ENCODE measurements at regions not wholly inside any gene's neighbourhood (a gene's known extent, or its start where the extent isn't known, plus 50 kb on each side); places are given as distances from the start of the nearest gene placed in this dataset.
"Not testable (repeated sequence)": the region's sequence is repeated elsewhere in the genome, so short reads cannot be mapped to it uniquely, and the experiment has no call there.

GRCh38 chr16:16983582-16983981 lies 487.2 kb downstream of the XYLT1 start:
- Histone ChIP-seq H3K4me1 (ENCODE audit: insufficient read depth, insufficient read length) (no peaks in the 10 kb centered on the region), H3K9me3 (ENCODE audit: insufficient read depth, low read length) (no peaks in the 10 kb centered on the region), H3K36me3 (ENCODE audit: insufficient read depth, insufficient read length, low read length) (no peaks in the 10 kb centered on the region), H3K27me3 (ENCODE audit: insufficient read depth, insufficient read length) (no peaks in the 10 kb centered on the region), H3K4me3 (ENCODE audit: insufficient read length, low read depth) (no peak overlapping the region), H3K9ac (ENCODE audit: insufficient read length, low read depth) (no peak overlapping the region)
- TF ChIP-seq YY1 (IDR thresholded peaks at IDR 0.05; ENCODE audit: insufficient read depth, insufficient read length) (no peak), ZNF274 (IDR thresholded peaks at IDR 0.05; ENCODE audit: low read depth, low read length) (no peak), SUZ12 (IDR thresholded peaks at IDR 0.05; ENCODE audit: extremely low read depth, insufficient read depth, insufficient read length) (no peak)
- DNase-seq (ENCODE audit: low read depth, low spot score), result no peak

GRCh38 chr16:16984091-16984490 lies 486.7 kb downstream of the XYLT1 start:
- H3K4me1 ChIP-seq (ENCODE audit: insufficient read depth, insufficient read length); DNase-seq (ENCODE audit: low read depth, low spot score); H3K4me3 ChIP-seq (ENCODE audit: insufficient read length, low read depth); H3K27me3 ChIP-seq (ENCODE audit: insufficient read depth, insufficient read length); H3K36me3 ChIP-seq (ENCODE audit: insufficient read depth, insufficient read length, low read length); H3K9me3 ChIP-seq (ENCODE audit: insufficient read depth, low read length); H3K9ac ChIP-seq (ENCODE audit: insufficient read length, low read depth): not testable (repeated sequence)

GRCh38 chr16:16985707-16986106 lies 485.1 kb downstream of the XYLT1 start:
- Histone ChIP-seq H3K9ac (ENCODE audit: insufficient read length, low read depth) (no peak overlapping the region), H3K4me3 (ENCODE audit: insufficient read length, low read depth) (no peak overlapping the region), H3K9me3 (ENCODE audit: insufficient read depth, low read length) (no peaks in the 10 kb centered on the region), H3K36me3 (ENCODE audit: insufficient read depth, insufficient read length, low read length) (no peaks in the 10 kb centered on the region), H3K27me3 (ENCODE audit: insufficient read depth, insufficient read length) (no peaks in the 10 kb centered on the region), H3K4me1 (ENCODE audit: insufficient read depth, insufficient read length) (no peaks in the 10 kb centered on the region)
- TF ChIP-seq YY1 (IDR thresholded peaks at IDR 0.05; ENCODE audit: insufficient read depth, insufficient read length) (no peak), ZNF274 (IDR thresholded peaks at IDR 0.05; ENCODE audit: low read depth, low read length) (no peak), SUZ12 (IDR thresholded peaks at IDR 0.05; ENCODE audit: extremely low read depth, insufficient read depth, insufficient read length) (no peak)
- DNase-seq (ENCODE audit: low read depth, low spot score), result no peak

GRCh38 chr16:16988963-16989362 lies 481.8 kb downstream of the XYLT1 start:
- Histone ChIP-seq H3K4me3 (ENCODE audit: insufficient read length, low read depth) (no peak overlapping the region), H3K9me3 (ENCODE audit: insufficient read depth, low read length) (no peaks in the 10 kb centered on the region), H3K27me3 (ENCODE audit: insufficient read depth, insufficient read length) (no peaks in the 10 kb centered on the region), H3K36me3 (ENCODE audit: insufficient read depth, insufficient read length, low read length) (no peaks in the 10 kb centered on the region), H3K9ac (ENCODE audit: insufficient read length, low read depth) (no peak overlapping the region), H3K4me1 (ENCODE audit: insufficient read depth, insufficient read length) (no peaks in the 10 kb centered on the region)
- TF ChIP-seq ZNF274 (IDR thresholded peaks at IDR 0.05; ENCODE audit: low read depth, low read length) (no peak), YY1 (IDR thresholded peaks at IDR 0.05; ENCODE audit: insufficient read depth, insufficient read length) (no peak), SUZ12 (IDR thresholded peaks at IDR 0.05; ENCODE audit: extremely low read depth, insufficient read depth, insufficient read length) (no peak)
- no peak for DNase-seq (ENCODE audit: low read depth, low spot score)

- H3K27me3 ChIP-seq (ENCODE audit: insufficient read depth, insufficient read length), result no peaks in the 10 kb centered on the region
- no peak for DNase-seq (ENCODE audit: low read depth, low spot score)
- no peaks in the 10 kb centered on the region for H3K4me1 ChIP-seq (ENCODE audit: insufficient read depth, insufficient read length)
- no peak overlapping the region for H3K9ac ChIP-seq (ENCODE audit: insufficient read length, low read depth)
- no peak for TF ChIP-seq YY1 (IDR thresholded peaks at IDR 0.05; ENCODE audit: insufficient read depth, insufficient read length)
- TF ChIP-seq ZNF274 (IDR thresholded peaks at IDR 0.05; ENCODE audit: low read depth, low read length), result no peak
- TF ChIP-seq SUZ12 (IDR thresholded peaks at IDR 0.05; ENCODE audit: extremely low read depth, insufficient read depth, insufficient read length), result no peak
- H3K4me3 ChIP-seq (ENCODE audit: insufficient read length, low read depth), result no peak overlapping the region
- H3K36me3 ChIP-seq (ENCODE audit: insufficient read depth, insufficient read length, low read length), result no peaks in the 10 kb centered on the region
- no peaks in the 10 kb centered on the region for H3K9me3 ChIP-seq (ENCODE audit: insufficient read depth, low read length)
These were observed 481.4 kb downstream of the XYLT1 start for GRCh38 chr16:16989368-16989767.

GRCh38 chr16:16991711-16992110 lies 479.0 kb downstream of the XYLT1 start:
- Histone ChIP-seq H3K4me1 (ENCODE audit: insufficient read depth, insufficient read length) (no peaks in the 10 kb centered on the region), H3K9ac (ENCODE audit: insufficient read length, low read depth) (no peak overlapping the region), H3K36me3 (ENCODE audit: insufficient read depth, insufficient read length, low read length) (no peaks in the 10 kb centered on the region), H3K9me3 (ENCODE audit: insufficient read depth, low read length) (no peaks in the 10 kb centered on the region), H3K4me3 (ENCODE audit: insufficient read length, low read depth) (no peak overlapping the region), H3K27me3 (ENCODE audit: insufficient read depth, insufficient read length) (no peaks in the 10 kb centered on the region)
- TF ChIP-seq ZNF274 (IDR thresholded peaks at IDR 0.05; ENCODE audit: low read depth, low read length) (no peak), YY1 (IDR thresholded peaks at IDR 0.05; ENCODE audit: insufficient read depth, insufficient read length) (no peak), SUZ12 (IDR thresholded peaks at IDR 0.05; ENCODE audit: extremely low read depth, insufficient read depth, insufficient read length) (no peak)
- no peak for DNase-seq (ENCODE audit: low read depth, low spot score)

GRCh38 chr16:16992975-16993765 lies 477.6 kb downstream of the XYLT1 start:
- H3K9ac ChIP-seq (ENCODE audit: insufficient read length, low read depth), result no peak overlapping the region
- TF ChIP-seq YY1 (IDR thresholded peaks at IDR 0.05; ENCODE audit: insufficient read depth, insufficient read length), result no peak
- no peaks in the 10 kb centered on the region for H3K27me3 ChIP-seq (ENCODE audit: insufficient read depth, insufficient read length)
- no peak overlapping the region for H3K4me3 ChIP-seq (ENCODE audit: insufficient read length, low read depth)
- no peaks in the 10 kb centered on the region for H3K36me3 ChIP-seq (ENCODE audit: insufficient read depth, insufficient read length, low read length)
- no peaks in the 10 kb centered on the region for H3K9me3 ChIP-seq (ENCODE audit: insufficient read depth, low read length)
- H3K4me1 ChIP-seq (ENCODE audit: insufficient read depth, insufficient read length), result no peaks in the 10 kb centered on the region
- DNase-seq (ENCODE audit: low read depth, low spot score), result no peak
